Frontal cortex (tissue), 3 donors: ENCODE measurements at regions not wholly inside any gene's neighbourhood (a gene's known extent, or its start where the extent isn't known, plus 50 kb on each side); places are given as distances from the start of the nearest gene placed in this dataset.

Experiments used
- DNase-seq, 2 donors: peaks; one replicate each; pipeline ENCODE4 v3.0.0; 2012; ENCODE audit warnings: low spot score in 2 of 2
- FAIRE-seq: peaks from 2 replicates; lab custom pipeline; 2012; peaks lifted over from hg19 to GRCh38; lab: Jason Lieb, UNC
- donor health status: control.
- donor health status: control.
- donor health status: control.

DNA sequence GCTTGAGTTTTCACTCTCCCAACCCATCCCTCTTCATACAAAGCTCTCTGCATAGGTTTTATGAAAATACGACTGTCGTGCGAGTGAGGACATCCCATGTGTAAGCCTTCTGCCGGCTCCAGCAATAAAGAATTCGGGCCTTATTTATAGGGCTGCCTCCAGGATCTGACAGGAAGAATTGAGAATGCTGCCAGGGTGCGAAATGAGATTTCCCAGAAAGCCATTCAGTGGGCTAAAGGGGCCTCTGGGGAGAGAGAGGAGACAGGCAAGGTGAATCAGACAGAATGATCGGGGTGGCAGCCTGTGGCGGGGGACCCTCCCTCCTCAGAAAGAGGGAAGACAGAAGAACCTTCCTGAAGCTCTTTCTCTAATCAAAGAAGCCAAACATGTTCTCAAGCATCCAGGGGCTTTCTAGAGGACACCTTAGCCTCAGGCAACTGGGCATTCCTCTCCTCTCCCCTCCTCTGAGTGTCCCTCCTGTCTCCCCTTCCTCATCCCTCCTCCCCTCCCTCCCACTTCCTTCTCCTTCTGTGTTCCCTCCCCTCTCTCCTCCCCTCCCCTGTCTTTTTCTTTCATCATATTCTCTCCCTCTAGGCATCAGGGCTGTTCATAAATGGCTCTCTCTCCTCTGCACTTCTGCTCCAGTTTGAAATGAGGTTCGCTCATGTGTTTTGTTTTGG, 410.9 kb downstream of the TYW1 start:
- DNase-seq (no peak), FAIRE-seq (no peak)

DNA sequence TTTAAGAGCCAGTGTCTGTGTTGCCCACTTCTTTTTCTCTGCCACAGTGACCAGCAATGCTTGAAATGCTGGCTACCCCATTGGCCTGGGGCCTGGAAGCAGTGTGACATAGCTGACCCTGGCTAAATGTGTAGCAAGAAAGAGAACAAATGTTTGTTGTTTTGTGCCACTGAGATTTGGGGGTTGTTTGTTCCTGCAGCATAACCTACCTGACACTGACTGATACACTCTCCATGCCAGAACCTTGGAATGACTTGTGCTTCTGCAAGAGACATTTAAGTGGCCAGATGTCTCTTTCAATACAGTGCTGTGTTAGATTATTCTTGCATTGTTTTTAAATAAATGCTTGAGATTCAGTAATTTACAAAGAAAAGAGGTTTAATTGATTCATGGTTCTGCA, 411.5 kb downstream of the TYW1 start:
- FAIRE-seq: no peak
- DNase-seq: no peak

DNA sequence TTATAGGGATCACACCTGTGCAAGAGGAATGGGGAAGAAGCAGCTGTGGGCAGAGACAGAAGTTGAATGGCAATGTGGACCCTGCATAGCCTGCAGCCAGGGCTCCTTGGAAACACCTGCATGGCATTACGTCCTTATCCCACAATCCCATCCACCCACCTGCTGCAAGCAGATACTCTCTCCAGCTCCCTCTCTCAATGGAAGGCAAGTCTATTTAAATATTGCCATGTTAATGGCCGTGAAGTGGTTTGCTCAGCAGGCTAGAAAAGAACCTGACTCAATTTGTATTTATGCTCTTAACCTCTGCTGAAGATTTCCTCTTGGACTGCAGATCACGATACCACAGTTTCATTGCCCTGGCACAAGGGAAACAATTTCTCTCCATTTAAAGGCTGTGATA, 417.0 kb downstream of the TYW1 start:
- no peak for DNase-seq
- FAIRE-seq: no peak

DNA sequence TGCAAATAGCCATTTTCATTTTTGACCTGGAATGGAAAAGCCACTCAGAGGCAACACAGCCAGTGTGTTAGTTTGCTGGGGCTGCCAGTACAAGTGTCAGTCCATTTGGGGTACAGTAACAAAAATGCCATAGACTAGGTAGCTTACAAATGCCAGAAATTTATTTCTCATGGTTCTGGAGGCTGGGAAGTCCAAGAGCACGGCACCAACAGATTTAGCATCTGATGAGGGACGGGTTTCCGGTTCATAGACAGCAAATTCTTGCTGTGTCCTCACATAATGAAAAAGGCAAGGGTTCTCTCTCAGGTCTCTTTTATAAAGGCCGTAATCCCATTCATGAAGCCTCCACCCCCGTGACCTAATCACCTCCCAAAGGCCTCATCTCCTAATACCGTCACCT, 418.2 kb downstream of the TYW1 start:
- DNase-seq (no peak), FAIRE-seq (no peak)

DNA sequence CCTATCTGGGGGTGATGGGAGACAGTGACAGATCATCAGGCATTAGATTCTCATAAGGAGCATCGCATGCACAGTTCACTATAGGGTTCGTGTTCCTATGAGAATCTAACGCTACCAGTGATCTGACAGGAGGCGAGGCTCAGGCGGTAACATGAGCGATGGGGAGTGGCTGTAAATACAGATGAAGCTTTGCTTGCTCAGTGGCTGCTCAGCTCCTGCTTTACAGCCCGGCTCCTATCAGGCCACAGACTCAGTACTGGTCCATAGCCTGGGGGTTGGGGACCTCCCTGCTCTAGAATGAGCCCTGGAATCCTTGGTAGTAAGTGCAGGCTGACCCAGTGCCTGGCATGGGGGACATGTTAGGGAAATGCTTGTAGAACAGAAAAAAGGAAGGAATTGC, 426.0 kb downstream of the TYW1 start:
- no peak for FAIRE-seq
- DNase-seq: no peak

DNA sequence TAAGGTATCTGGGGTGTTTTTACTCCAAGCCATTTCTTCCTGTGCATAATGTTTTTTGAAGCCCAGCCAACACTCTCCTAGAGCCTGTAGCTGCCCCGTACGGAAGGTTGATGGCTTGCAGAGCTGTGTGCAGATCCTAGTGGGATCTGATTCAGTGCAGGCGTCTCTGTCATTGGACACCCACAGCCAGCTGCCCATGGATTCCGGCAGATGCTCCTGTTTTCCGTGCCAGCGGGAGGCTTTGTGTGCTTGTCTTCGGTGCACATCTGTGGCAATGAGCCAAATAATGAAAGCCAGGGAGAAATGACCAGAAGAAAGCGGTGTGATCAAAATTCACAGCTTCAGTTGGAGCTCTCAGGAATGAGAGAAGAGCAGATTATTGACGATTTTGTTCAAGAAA, 426.4 kb downstream of the TYW1 start:
- DNase-seq (no peak), FAIRE-seq (no peak)

DNA sequence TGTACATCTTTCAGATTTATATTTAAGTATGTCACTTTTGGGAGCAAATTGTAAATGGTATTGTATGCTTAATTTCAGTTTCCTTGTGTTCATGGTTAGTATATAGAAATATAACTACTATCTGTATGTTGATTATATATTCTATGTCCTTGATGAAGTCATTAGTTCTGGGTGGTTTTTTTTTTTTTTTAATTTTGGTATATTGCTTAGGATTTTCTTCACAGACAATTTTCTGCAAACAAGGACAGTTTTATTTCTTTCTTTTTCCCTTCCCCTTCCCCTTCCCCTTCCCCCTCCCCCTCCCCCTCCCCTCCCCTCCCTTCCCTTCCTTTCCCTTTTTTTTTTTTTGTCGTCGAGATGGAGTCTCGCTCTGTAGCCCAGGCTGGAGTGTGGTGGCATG, 430.0 kb downstream of the TYW1 start:
- no peak for DNase-seq
- FAIRE-seq: no peak

DNA sequence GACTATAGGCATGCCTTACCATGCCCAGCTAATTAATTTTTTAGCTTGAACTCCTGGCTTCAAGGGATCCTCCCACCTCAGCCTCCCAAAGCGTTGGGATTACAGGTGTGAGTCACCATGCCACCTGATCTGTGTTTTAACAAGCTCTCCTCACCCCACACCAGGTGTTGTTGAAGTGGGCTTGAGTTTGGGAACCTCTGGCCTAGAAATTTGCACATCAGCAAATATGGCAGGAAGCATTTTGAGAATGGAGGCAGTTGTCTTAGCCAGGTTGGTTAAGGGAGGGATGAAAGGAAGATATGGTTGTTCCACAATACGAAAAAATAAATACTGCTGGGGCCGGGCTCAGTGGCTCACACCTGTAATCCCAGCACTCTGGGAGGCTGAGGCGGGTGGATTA, 433.1 kb downstream of the TYW1 start:
- FAIRE-seq: no peak
- DNase-seq: no peak

DNA sequence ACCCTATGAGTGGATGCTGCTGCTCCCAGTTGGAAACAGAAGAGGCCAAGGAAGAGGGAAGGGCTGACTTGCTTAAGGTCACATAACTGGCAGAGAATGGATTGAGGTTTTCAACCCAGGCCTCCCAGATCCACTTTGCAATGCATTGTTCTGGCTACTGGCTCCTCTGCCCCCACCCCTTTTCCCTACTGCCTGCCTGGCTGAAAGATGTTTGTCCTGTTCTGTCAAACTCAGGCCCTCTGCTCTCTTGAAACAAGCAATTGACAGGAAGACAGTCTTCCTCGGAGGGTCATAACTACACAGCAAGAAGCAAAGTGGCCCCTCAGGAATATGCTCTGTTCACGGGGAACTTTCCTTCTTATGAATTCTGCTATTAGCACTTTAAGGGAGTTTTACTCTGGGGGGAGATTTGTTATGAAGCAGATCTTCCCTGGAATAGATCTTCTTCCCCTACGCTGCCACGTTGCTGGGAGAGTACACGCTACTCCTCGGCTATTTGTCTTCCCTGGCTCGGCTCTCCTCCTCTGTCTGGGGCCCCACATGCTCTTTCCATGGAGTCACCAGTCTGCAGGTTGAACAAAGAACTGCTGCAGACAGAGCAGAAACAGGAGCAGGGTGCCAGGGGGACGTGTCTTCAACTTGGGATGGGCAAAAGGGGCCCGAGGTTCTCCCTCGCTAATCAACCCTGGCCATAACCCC, 436.1 kb downstream of the TYW1 start:
- DNase-seq (no peak), FAIRE-seq (no peak)

DNA sequence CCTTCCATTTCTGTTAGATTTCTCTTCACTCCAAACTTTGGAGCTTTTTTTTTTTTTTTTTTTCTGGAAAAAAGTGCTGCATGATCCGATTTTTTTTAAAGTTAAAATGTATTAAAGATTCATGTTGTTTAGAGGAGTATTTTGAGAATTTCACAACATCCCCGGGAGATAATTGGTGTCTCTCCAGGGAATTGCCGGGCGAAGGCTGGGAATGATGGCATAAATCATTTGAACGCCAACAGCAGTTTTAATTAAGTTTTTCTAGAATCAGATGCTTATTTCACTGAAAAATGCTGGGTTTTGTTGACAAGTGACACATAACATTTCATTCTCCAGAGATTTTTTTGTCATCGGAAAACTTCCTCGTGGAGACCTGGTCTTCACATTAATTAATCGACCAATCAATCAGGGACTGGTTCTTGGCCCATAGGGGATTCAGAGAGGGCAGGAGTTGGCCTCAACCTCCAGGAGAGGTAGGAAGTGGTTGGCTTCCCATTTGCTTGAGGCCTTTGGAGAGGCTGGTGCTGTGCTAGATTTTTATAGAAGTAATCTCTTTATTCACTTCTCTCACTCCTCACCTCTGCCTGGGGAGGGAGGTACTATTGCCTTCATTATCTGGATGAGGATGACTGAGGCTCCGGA, 439.4 kb downstream of the TYW1 start:
- FAIRE-seq (no peak), DNase-seq (no peak)

DNA sequence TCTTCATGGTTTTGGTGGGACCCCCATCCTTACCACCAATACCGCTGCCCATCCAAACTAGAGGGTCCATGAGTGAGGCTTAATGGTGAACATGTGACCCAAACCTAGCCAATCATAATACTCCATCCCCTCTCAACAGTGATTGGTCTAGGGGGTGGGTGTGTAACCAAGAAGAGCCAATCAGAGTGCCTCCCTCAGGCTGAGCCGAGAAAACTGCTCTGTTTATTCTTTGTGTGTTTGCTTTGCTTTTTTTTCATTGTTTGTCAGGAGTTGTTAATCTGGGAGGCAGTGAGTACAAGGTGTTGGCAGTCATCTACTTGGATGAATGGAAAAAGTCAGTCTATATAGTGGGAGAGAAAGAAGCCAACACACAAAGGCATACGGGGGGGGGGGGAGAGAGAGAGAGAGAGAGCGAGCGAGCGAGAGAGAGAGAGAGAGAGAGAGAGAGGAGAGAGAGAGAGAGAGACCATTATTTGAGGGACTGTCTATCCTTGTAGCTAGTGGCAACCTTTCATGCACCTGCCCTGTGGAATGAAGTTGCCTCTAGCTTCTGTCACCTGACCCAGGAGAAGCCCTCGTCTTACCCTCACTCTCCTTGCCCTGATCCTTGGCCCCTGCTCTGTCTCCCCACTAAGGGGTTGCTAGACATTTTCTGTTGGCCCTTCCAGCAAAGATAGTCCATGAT, 441.7 kb downstream of the TYW1 start:
- FAIRE-seq (no peak), DNase-seq (no peak)

DNA sequence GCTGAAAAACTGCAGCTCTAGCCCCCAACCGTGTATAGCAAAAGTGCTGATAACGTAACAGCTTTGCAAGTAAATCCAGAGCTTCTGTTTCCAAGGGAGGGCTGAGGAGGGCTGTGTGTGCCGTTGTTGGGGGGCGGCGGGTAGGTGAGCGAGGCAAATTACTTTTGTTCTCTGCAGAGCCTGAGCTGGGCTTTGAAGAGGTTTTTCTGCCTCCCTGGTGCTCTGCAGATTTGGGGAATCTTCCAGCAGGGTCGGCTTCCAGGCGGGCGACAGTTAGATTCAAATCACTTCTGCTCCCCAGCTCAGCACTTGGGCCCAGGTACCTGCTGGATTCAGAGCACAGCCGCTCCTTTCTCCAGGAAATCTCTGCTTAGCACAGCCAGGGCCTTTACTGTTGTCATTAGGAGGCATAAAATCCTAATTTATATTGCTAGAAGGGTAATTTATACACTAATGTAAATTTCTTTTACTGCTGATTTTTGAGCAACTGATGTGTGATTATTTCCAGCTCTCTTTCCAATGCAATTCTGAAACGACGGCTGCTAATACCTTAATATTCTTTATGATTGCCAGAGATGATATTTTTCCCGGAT, 442.4 kb downstream of the TYW1 start:
- FAIRE-seq (no peak), DNase-seq (no peak)

DNA sequence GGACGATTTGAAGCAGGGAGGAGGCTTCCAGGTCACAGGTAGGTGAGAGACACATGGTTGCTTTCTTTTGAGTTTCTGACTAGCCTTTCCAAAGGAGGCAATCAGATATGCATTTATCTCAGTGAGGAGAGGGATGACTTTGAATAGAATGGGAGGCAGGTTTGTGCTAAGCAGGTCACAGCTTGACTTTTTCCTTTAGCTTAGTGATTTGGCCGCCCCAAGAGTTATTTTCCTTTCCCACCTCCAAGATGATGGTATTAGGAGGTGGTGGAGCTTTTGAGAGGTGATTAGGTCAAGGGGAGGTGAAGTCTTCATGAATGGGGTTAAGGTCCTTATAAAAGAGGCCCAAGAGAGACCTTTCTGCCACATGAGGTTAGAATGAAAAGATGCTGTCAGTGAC, 443.7 kb downstream of the TYW1 start:
- no peak for FAIRE-seq
- DNase-seq: no peak

DNA sequence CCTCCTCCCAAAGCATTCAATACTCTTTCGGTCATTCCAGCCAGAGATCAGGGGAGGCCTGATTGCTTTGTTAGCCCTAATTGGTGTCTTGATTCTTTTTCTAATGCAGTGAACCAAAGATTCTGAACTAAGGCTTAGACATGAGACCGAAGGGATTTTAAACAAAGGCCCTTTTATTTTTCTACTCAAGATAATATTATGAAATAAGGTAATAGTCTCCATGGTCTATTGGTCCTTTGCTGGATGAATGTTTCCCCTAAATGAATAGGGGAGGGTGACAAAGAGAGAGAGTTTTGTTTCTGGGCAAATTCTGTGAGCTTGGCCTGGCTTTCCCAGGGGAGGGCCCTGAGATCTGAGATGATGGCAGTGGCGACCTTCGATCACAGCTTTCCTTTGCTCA, 449.1 kb downstream of the TYW1 start:
- no peak for FAIRE-seq

DNA sequence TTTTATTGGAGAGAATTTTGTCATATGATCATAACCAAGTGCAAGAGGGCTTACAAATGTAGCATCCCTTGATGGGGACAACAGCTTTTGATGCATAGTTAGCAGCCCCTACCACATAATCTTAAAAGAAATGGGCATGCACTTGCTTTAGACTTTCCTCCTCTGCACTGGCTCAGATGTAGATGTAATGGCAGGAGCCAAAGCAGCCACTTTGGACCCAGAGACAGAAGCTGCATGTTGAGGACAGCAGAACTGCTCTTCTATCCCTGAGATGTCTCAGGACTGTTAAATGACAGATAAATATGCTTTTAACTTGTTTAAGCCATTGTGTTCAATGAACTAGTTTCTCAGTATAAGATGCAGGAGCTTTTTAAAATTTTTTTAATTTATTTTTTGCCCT, 450.7 kb downstream of the TYW1 start:
- no peak for DNase-seq
- no peak for FAIRE-seq

More for the DNA sequence above, 449.1 kb downstream of the TYW1 start:
- DNase-seq: no peak

DNA sequence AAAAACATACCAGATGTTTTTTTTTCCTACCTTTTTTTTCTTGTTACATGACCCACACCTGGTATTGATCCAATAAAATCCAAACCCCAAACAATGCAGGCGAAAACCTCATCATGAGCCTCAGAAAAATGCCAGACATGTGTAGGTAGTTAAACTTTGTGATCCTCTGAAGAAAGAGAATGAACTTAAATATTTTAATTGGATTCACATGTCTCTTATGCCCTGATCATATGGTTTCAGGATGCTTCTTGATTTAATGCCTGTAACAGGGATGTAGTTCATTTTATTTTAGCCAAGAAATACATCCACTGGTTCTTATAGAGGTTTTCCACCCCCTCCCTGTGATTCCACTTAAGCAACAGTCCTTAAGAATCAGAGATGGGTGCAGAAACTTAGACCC, 451.6 kb downstream of the TYW1 start:
- DNase-seq (no peak), FAIRE-seq (no peak)

DNA sequence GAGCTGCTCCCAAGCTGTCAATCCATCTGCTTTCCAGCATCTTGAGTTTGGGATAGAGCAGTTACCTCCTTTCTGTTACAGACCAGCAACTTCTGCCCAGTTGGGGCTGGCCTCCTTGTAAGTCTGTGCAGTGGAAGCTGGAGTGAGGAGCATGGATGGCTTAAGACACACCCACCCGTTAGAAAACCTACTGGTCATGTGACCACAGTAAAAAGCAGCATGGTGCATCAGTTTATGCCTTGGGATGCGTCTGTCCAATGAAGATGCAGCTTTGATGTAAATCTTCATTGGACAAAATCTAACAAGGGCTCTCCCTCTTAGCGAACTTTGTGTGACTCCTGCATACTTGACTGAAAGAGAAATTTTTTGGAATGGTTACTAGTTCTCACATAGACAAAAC, 453.5 kb downstream of the TYW1 start:
- FAIRE-seq: no peak

DNA sequence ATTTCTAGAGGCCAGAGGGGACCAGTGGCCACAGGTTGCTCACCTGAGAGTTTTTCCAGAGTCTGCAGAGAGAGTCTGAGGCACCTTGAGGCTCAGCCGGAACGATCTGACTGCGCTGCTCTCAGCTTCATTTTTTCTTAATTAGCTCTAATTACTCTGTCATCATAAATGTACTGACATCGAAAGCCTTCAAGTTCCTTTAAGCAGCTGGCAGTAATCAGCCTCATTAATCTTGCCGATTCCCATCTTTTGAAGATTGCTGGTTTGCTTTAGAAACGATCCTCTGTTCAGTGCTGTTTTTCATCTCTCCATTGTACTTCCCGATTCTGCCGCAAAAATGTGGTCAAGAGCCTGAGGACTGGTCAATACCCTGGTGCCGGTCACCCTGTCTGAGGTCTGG, 454.7 kb downstream of the TYW1 start:
- DNase-seq (no peak), FAIRE-seq (no peak)

More for the DNA sequence above, 453.5 kb downstream of the TYW1 start:
- DNase-seq: no peak

DNA sequence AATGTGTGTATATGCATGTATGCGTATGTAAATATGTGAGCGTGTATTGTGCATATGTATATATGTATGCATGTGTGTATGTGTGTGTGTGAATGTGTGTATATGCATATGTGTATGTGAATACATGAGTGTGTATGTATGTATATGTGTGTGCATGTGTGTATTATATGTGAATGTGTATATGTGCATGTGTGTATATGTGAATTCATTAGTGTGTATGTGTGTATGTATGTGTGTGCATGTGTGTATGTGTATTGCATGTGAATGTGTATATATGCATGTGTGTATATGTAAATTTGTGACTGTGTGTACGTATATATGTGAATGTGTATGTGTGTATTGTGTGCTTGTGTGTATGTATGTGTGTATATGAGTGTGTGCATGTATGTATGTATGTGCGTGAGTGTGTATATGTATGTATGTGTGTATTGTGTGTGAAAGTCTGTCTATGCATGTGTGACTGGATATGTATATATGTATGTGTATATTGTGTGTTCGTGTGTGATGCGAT, 455.9 kb downstream of the TYW1 start:
- DNase-seq (no peak), FAIRE-seq (no peak)
